ENCODE measurements at regions not wholly inside any gene's neighbourhood (a gene's known extent, or its start where the extent isn't known, plus 50 kb on each side); places are given as distances from the start of the nearest gene placed in this dataset.

GRCh38 chr11:62044639-62045121 lies 77.2 kb upstream of the FTH1 start:
- no peak for TF ChIP-seq POLR2A (IDR thresholded peaks at IDR 0.05)
- TF ChIP-seq CTCF (IDR thresholded peaks at IDR 0.05): no peak
